NB4 (cell line): ENCODE measurements at regions not wholly inside any gene's neighbourhood (a gene's known extent, or its start where the extent isn't known, plus 50 kb on each side); places are given as distances from the start of the nearest gene placed in this dataset.

Source experiments
- CTCF ChIP-seq: IDR thresholded peaks from one replicate; pipeline ENCODE4 v1.5.1; 2012; ENCODE audit warnings: low read depth, low read length
- MAX ChIP-seq: IDR thresholded peaks from 2 replicates; pipeline ENCODE4 v1.6.1; 2011; ENCODE audit warnings: low read depth, low read length
- MYC ChIP-seq: IDR thresholded peaks from 2 replicates; pipeline ENCODE4 v1.6.1; 2011; ENCODE audit warnings: low read depth, low read length
- POLR2A ChIP-seq: IDR thresholded peaks from 2 replicates; pipeline ENCODE4 v1.6.1; 2011; ENCODE audit warnings: mild to moderate bottlenecking; ENCODE audit not compliant: insufficient read length; ENCODE audit errors: extremely low read depth

DNA sequence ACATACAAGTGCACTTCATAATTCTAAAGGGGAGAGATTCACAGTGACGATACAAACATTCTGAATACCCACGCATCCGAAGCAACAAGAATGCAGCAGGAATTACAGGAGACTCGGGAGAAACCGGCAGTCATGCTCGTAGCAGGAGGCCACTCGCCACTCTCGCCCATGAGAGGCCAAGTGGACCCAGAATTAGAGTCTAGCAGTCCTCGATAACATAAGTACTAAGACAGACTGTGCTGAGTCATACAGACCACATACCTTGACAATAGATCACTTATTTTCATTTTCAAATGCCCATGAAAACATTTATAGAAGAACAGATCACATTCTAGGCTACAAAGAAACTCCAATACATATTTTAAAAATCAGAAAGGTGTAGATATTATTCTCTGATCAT, 299.1 kb upstream of the TSHZ3 start:
- TF ChIP-seq POLR2A (no peak), MYC (no peak), CTCF (no peak), MAX (no peak)
